PC-9 (cell line): ENCODE measurements at regions not wholly inside any gene's neighbourhood (a gene's known extent, or its start where the extent isn't known, plus 50 kb on each side); places are given as distances from the start of the nearest gene placed in this dataset.
A peak's percentile ranks its signal among the peaks of the same experiment; 100 is the strongest.

Experiments
- BruUV-seq: library from RNA; stranded (reverse); fragments of 400-500 nt; replicated peaks from 2 replicates; lab custom pipeline; 2021; lab: Mats Ljungman, UMichigan
- CTCF ChIA-PET: fragments of 300-600 bp; sonication (Branson Sonifier 250); formaldehyde crosslinking; loops from one replicate; lab custom pipeline; 2022; ENCODE audit warnings: antibody characterized with exemption; lab: Charles Lee
- POLR2A ChIA-PET: fragments of 300-600 bp; sonication (Branson Sonifier 250); formaldehyde crosslinking; loops from one replicate; lab custom pipeline; 2022; ENCODE audit warnings: antibody characterized with exemption; ENCODE audit not compliant: unreplicated experiment; lab: Charles Lee
- DNase-seq, 2 experiments: peaks; one replicate each; pipeline versions ENCODE4 v3.0.0 to v3.0.0-alpha.2; 2015 to 2022; ENCODE audit warnings: mixed read lengths in 1 of 2
- H2AFZ ChIP-seq: fragments of 200-600 bp; sonication (generic); 2 replicates; pipeline ENCODE4 v1.8.1; 2017; ENCODE audit warnings: antibody characterized with exemption
- H3F3A ChIP-seq: fragments of 200-600 bp; sonication (generic); 2 replicates; pipeline ENCODE4 v1.8.1; 2017; ENCODE audit warnings: antibody characterized with exemption, mild to moderate bottlenecking, low read depth; ENCODE audit not compliant: insufficient read depth
- H3K27ac ChIP-seq: fragments of 200-600 bp; sonication (generic); 2 replicates; pipeline ENCODE4 v1.6.1; 2016; ENCODE audit warnings: mixed run types
- H3K27me3 ChIP-seq: fragments of 200-600 bp; sonication (generic); 2 replicates; pipeline ENCODE4 v1.6.1; 2016; ENCODE audit warnings: low read depth, mixed run types; ENCODE audit not compliant: insufficient read depth
- H3K36me3 ChIP-seq: fragments of 200-600 bp; sonication (generic); 2 replicates; pipeline ENCODE4 v1.6.1; 2016; ENCODE audit warnings: low read depth, mixed run types
- H3K4me1 ChIP-seq: fragments of 200-600 bp; sonication (generic); replicated peaks from 2 replicates; pipeline ENCODE4 v1.6.1; 2016; ENCODE audit warnings: mixed run types; ENCODE audit not compliant: insufficient read depth
- H3K4me2 ChIP-seq: fragments of 200-600 bp; sonication (generic); 2 replicates; pipeline ENCODE4 v1.6.1; 2017; ENCODE audit warnings: mixed run types
- H3K4me3 ChIP-seq: fragments of 200-600 bp; sonication (generic); 2 replicates; pipeline ENCODE4 v1.6.1; 2016; ENCODE audit warnings: mixed run types
- H3K79me2 ChIP-seq: fragments of 200-600 bp; sonication (generic); 2 replicates; pipeline ENCODE4 v1.6.1; 2017; ENCODE audit warnings: low read depth, mixed run types
- H3K9me2 ChIP-seq: fragments of 200-600 bp; sonication (generic); 2 replicates; pipeline ENCODE4 v1.8.1; 2017; ENCODE audit warnings: mild to moderate bottlenecking; ENCODE audit not compliant: insufficient read depth
- H3K9me3 ChIP-seq: fragments of 200-600 bp; sonication (generic); 2 replicates; pipeline ENCODE4 v1.8.1; 2016; ENCODE audit warnings: low read depth; ENCODE audit not compliant: insufficient read depth
- H4K20me1 ChIP-seq: fragments of 200-600 bp; sonication (generic); 2 replicates; pipeline ENCODE4 v1.8.1; 2017; ENCODE audit not compliant: insufficient read depth
- EZH2 ChIP-seq: fragments of 200-600 bp; sonication (generic); IDR thresholded peaks from 2 replicates; pipeline ENCODE4 v1.8.0; 2017; ENCODE audit warnings: antibody characterized with exemption, low read depth
- intact Hi-C: fragments of 100-400 bp; cut with micrococcal nuclease; formaldehyde crosslinking; loops from one replicate; pipeline ENCODE4 v1.10.0; 2022; ENCODE audit not compliant: unreplicated experiment
- TF ChIP-seq, protein P1 (sequence below): fragments of 200-600 bp; sonication (generic); conservative IDR thresholded peaks from 2 replicates; pipeline ENCODE4 v1.6.1; 2017; ENCODE audit warnings: mixed run types, antibody characterized with exemption, mild to moderate bottlenecking, moderate library complexity

DNA sequence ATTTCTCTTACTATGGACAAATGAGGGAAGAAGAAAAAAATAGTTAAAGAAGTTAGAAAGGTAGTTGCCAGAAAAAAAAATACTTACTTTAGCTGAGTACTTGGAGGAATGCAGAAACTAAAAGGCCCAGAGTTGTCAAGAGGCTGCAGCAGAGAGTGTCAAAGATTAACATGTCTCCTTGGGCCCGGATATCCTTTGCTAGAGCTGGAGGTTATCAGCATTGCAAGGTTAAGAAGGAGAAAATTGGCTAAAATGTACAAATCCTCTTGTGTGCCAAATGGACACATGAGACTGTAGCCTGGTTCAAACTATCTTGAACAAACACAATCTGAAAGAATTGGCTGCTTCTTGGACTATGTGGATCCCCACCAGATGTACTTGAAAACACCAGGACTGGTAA, 377.0 kb downstream of the SEMA3D start:
- no peaks in the 10 kb centered on the region for H3K36me3 ChIP-seq
- H3K4me2 ChIP-seq: no peak overlapping the region
- BruUV-seq: no TSS peak
- H4K20me1 ChIP-seq: no peaks in the 10 kb centered on the region
- POLR2A ChIA-PET: no interaction called here
- intact Hi-C loops: no loop called here
- H3F3A ChIP-seq: no peaks in the 10 kb centered on the region
- no peak for DNase-seq
- no peaks in the 10 kb centered on the region for H3K9me3 ChIP-seq
- no peak overlapping the region for H3K4me3 ChIP-seq
- peak overlapping the region; percentile 63; the same call in 1 of the 2 replicates for H2AFZ ChIP-seq
- no peak overlapping the region for H3K27ac ChIP-seq
- no peaks in the 10 kb centered on the region for H3K9me2 ChIP-seq
- CTCF ChIA-PET: no interaction called here
- no peaks in the 10 kb centered on the region for H3K79me2 ChIP-seq
- TF ChIP-seq EZH2: no peak
- TF ChIP-seq, protein P1, sequence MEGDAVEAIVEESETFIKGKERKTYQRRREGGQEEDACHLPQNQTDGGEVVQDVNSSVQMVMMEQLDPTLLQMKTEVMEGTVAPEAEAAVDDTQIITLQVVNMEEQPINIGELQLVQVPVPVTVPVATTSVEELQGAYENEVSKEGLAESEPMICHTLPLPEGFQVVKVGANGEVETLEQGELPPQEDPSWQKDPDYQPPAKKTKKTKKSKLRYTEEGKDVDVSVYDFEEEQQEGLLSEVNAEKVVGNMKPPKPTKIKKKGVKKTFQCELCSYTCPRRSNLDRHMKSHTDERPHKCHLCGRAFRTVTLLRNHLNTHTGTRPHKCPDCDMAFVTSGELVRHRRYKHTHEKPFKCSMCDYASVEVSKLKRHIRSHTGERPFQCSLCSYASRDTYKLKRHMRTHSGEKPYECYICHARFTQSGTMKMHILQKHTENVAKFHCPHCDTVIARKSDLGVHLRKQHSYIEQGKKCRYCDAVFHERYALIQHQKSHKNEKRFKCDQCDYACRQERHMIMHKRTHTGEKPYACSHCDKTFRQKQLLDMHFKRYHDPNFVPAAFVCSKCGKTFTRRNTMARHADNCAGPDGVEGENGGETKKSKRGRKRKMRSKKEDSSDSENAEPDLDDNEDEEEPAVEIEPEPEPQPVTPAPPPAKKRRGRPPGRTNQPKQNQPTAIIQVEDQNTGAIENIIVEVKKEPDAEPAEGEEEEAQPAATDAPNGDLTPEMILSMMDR: no peak
- H3K27me3 ChIP-seq: no peaks in the 10 kb centered on the region
- H3K4me1 ChIP-seq: no peaks in the 10 kb centered on the region

DNA sequence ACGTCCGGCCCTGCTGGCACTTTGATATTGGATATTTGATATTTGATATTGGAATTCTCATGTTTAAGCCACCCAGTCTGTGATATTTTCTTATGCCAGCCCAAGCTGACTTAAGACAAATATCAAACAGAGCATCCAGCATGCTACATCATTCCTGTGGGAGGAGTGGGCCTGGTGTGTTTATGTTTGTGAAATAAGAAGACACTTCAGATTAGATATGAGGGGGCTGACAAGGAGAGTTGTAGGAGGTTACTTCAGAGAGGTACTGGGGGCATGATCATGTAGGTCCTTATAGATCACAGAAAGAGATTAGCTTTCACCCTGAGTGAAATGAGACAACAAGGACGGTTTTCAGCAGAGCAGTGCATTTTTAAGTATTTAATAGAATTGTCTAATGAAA, 382.9 kb downstream of the SEMA3D start:
- Histone ChIP-seq H3K79me2 (no peaks in the 10 kb centered on the region), H4K20me1 (no peaks in the 10 kb centered on the region), H3K27me3 (no peaks in the 10 kb centered on the region), H3F3A (no peaks in the 10 kb centered on the region), H3K4me1 (no peaks in the 10 kb centered on the region), H3K9me2 (no peaks in the 10 kb centered on the region), H3K4me2 (no peak overlapping the region), H3K9me3 (no peaks in the 10 kb centered on the region), H3K27ac (no peak overlapping the region), H2AFZ (no peak overlapping the region), H3K36me3 (no peaks in the 10 kb centered on the region), H3K4me3 (no peak overlapping the region)
- ChIA-PET POLR2A (no interaction called here), CTCF (no interaction called here)
- intact Hi-C loops: no loop called here
- TF ChIP-seq EZH2: no peak
- TF ChIP-seq, protein P1: no peak
- DNase-seq: no peak
- no TSS peak for BruUV-seq

DNA sequence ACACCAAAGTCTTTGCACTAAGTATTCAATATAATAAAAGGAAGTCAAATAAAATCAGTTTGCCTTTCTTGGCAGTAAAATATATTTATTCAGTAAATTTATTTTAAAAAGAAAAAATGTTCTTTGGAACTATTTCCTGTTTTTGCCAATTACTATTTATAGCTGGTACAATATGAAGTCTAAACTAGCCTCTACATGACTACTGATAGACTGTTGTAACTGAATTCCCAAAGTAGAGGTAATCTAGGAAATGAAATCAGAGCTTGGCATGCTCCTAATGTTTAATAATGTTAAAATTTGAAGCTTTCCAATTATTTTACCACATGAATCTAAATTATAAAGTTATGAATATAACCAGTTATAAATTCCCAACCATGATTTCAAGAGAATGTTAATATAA, 385.5 kb downstream of the SEMA3D start:
- TF ChIP-seq EZH2: no peak
- TF ChIP-seq, protein P1: no peak
- Histone ChIP-seq H2AFZ (no peak overlapping the region), H3K9me3 (no peaks in the 10 kb centered on the region), H3K79me2 (no peaks in the 10 kb centered on the region), H3K4me2 (no peak overlapping the region), H3K36me3 (no peaks in the 10 kb centered on the region), H3K27me3 (no peaks in the 10 kb centered on the region), H4K20me1 (no peaks in the 10 kb centered on the region), H3K4me3 (no peak overlapping the region), H3F3A (no peaks in the 10 kb centered on the region), H3K4me1 (no peaks in the 10 kb centered on the region), H3K9me2 (no peaks in the 10 kb centered on the region), H3K27ac (no peak overlapping the region)
- ChIA-PET CTCF (no interaction called here), POLR2A (no interaction called here)
- BruUV-seq: no TSS peak
- no peak for DNase-seq
- intact Hi-C loops: no loop called here
